NCI-H226 (cell line): ENCODE measurements at regions not wholly inside any gene's neighbourhood (a gene's known extent, or its start where the extent isn't known, plus 50 kb on each side); places are given as distances from the start of the nearest gene placed in this dataset.
"Not testable (repeated sequence)": the region's sequence is repeated elsewhere in the genome, so short reads cannot be mapped to it uniquely, and the experiment has no call there.

Experiments used
- DNase-seq: peaks from one replicate; pipeline ENCODE4 v3.0.0-alpha.2; 2015

DNA sequence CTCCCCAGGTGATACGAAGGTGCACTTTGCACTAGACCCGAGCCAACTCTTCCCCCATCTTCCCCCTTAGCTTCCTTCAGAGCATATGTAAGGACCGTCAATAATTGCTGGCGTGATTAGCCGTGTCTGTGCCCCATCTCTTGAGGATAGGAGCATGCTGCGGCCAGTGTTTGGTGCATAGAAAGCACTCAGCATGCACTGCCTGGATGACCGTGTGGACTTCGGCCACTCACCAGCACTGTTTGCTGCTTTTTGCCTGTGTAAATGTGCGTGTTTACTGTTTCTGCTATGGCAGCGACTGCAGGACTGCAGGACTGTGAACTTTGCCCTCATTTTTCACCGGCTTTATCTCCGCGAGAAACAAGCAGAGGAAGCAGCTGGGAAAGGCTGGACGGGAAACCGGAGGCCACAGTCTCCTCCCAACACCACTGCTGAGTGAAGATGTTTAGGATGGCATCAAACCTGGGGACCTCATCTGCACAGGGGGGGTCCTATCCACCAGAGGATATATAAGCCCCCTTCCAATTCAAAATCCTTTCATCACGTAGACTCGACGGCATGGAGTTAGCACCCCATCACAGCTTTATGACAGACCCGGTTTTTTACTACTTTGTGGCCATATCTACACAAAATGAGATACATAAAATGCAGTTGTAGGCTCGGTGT is 150.6 kb upstream of the AFDN start:
- no peak for DNase-seq

- DNase-seq: no peak
These were observed 149.9 kb upstream of the AFDN start for GRCh38 chr6:167676666-167677421.

DNA sequence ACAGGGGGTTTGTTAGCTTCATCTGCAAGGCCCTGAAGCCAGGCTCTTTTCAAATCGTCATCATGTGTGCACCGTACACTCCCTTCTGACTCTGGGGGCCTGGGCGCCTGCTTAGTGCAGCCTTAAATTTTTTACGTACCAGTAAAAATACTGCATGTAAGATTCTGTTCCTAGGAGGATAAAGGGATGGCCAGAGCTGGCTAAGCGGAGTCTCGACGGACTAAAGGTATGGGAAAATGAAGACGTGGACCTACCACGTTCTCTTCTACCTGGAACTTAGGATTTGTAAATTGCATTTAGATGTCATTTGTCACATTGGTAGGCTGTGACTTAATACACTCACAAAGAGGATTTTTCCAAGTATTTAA is 149.3 kb upstream of the AFDN start:
- DNase-seq: no peak

DNA sequence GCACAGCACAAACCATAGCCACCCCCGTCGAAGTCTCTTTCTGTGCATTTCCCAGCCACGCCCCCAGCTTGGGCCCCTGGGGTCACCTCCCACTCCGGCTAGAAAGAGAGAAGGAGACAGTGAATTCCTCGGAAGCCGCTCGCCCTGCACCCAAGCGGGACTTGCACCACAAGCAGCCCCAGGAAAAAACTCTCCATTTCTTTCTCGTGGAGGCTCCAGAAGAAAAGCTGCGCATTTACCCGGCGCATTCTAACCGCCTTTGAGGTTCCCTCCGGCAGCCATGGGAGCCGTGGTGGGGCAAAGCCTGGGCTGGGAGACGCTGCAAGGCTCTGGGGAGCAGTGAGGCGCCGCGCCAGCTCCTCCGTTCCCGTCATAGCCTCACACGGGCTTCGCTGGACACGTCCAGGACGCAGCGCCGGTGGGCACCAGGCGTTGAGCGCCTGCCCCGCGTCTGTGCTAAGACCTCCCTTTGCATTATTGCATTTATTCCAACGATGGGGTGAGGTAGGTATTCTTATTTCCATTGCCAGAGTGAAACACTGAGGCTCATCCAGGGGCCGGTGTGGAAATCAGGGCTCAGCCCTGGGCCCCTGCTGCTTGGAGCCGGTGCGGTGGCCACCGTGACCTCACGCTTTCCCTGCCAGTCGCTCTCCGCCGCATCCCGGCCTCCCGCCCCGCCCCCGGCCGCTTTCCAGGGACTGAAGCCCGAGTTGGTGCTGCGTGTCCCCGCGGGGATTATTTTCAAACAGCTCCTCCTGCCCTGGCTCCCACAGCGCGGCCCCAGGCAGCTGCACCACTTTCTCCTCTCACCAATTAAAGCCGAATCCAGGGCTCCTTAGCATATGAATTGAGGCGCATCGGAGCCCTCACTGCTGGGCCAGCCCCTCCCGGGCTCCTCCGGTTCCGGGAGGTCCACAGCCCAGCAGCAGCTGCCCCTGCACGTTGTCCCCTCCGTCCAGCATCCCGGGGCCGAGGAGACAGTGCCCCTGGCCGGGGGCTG is 148.3 kb upstream of the AFDN start:
- no peak for DNase-seq

- DNase-seq: no peak
These were observed 147.5 kb upstream of the AFDN start for GRCh38 chr6:167679122-167679736.

DNA sequence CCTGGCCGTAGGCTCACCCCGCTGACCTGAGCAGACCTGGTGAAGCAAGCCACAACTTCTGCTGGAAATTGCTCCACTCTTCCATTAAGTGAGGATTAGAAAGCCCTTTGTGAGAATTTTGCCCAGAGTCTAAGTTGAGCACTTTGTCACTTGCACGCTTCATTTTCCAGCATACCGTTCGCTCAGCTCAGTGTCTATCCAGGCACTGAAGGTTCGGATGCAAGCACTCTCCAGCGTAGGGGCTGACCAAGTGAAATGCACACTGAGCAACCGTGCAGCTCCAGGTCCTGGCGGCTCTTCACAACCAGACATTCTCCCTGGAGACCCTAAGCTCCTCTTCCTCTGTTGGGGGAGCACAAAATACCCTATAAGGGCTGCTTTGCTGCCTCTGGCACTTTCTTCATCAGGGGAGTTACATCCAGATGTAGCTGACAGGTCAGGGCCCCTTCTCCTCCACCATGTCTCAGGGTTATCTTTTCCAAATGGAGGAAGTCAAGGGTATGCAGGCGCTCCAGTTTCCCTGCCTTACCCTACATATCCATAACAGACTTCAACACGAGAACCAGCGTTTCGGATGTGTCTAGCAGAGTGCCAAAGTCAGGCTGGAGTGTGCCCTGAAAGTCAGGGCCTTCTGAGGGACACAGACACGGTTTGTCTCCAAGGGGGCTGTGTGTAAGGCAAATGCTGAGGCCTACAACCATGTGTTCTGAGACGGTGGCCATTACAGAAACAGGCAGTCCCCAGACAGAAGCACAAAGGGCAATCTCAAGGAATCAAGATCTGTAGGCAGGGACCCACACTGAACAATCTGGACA is 146.7 kb upstream of the AFDN start:
- no peak for DNase-seq

DNA sequence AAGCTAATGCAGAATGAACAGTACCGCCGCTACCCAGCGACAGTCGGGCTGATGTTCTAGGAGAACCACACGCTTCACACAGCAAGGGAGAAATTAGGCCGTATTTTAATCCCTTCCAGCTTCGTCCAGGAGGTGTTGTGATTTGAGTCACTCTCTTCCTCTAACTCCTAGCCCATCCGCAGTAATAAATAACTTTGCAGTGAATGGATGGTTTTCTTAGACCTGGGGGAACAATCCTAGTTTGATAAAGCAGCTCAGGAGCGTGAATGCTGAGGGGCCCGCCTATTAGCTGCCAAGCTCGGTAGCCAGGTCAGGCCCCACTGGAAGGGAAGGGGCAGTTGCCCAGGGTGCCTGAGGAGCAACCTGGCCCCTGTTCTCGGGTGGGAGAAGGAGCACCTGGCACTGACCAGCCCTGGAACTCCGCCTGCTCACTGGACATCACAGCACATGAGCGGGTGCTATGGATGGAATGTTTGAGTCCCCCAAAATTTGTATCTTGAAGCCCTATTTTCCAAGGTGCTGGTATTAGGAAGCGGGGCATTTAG is 146.0 kb upstream of the AFDN start:
- no peak for DNase-seq

DNA sequence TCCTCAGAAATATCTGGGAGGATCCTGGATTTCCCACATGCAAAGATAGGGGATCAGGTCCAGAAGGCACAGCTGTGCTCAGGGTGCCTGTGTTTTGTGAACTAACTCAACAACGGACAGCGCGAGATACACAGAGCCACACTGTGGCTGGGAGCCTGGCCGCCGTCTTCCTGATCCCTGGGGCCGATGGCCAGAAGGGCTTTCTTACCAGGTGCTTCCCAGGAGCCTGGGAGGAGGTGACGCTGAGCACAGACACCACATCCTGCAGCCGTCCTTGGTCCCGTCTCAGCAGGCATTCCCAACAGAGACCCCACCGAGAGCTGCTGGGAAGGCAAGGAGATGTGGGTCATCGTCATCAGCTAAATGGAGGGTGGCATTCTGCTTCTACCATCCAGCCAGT is 144.6 kb upstream of the AFDN start:
- no peak for DNase-seq

DNA sequence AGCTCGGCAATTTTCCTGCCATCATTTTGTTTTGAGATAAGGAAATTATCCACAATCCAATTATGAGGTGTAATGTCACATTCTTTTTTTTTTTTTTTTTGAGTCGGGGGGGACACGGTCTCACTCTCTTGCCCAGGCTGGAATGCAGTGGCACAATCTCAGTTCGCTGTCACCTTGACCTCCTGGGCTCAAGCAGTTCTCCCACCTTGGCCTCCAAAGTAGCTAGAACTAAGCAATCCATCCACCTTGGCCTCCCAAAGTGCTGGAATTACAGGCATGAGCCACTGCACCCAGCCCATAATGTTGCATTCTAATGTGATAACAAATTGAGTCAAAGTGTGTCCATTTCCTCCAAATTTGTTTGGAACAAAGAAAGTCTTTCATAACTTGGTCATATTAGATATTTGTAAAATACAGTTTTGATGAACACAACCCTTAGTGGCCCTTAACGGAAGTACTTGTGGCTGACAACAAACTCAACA is 144.1 kb upstream of the AFDN start:
- DNase-seq: no peak

DNA sequence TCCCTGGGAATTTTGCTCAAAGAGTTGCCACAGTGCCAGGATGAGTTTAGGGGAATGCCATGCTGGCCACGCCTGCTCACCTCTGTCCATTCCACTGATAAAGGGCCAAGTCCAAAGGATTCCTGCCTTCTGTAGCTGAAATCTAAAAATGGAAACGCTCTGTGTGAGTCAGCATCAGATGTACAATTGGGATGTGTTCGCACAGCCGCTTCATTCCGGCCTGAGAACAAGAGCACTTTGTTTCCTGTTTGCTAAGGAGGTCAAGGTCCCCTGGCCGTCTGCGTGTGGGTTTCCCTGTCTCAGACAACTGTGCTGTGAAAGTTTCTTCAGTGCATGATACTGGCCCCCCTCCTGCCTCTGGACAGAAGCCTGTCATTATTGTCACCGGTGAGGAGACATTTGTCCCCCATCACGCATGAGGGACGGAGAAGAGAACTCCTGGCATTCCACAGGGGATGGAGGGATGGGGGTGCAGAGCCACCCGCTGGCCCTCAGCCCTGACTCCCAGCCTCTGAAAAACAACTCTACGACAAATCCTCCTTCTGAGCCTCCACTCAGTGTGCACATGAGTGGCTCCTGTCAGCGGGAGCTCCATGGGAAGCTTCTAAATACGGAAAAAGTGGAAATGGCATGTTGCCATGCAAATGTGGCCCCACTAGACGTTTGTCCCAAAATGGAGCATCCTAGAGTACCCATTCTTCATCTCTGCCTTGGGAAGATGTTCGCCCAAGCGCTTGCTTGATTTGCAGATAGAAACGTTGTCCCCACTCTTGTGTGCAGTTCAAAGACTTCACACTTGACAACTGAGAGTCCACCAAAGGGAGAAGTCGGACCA is 143.5 kb upstream of the AFDN start:
- peak; percentile 95 for DNase-seq

- no peak for DNase-seq
These were observed 142.2 kb upstream of the AFDN start for GRCh38 chr6:167684276-167685104.

GRCh38 chr6:167685654-167686053 is 141.1 kb upstream of the AFDN start:
- no peak for DNase-seq

DNA sequence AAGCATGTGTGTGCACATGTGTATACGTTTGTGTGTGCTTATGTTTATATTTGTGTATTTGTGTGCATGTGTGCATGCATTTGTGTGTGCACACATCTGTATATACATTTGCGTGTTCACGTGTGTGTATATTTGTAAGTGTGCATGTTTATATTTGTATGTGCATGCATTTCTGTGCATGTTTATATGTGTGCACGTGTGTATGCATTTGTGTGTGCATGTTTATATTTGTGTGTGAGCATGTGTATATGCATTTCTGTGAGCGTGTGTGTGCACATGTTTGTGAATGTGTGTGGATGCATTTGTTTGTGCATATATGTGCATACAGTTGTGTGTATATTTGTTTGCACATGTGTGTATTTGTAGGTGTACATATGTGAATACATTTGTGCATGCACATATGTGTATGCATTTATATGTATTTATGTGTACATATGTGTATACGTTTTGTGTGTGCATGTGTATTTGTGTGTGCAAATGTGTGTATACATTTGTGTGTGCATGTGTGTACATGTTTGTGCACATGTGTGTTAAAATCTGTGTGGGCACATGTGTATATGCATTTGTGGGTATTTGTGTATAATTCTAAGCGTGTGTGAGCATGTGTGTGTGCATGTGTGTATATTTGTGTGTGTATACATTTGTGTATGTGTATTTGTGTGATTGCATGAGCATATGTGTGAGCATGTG is 140.4 kb upstream of the AFDN start:
- no peak for DNase-seq

DNA sequence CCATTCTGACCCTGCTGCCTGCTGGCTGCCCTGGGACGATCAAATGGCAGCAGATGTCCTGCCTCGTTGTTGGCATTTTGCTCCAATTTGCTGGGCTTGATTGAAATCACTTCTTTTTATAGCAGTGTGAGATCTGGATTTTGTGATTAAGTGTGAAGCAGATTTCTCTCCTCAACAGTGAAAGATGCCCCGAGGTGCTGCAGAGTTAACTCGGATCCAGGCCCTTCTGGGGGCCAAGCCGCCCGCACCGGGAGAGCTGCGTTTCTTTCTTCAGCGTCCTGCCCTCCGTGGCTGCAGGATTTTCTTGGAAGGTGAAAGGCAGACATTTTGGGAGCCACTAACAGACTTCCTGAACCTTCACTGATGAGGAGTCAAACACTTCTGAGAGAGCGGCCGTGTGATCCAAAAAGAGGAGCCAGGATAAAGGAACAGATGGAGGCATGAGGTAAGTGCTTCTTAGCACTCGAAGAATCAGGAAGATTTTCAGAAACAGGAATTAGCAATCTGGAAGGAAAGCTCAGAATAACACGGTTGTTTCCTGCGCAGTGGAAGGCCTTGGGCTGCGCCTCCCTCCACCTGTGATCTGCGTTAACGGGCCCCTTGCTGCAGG is 139.5 kb upstream of the AFDN start:
- no peak for DNase-seq

DNA sequence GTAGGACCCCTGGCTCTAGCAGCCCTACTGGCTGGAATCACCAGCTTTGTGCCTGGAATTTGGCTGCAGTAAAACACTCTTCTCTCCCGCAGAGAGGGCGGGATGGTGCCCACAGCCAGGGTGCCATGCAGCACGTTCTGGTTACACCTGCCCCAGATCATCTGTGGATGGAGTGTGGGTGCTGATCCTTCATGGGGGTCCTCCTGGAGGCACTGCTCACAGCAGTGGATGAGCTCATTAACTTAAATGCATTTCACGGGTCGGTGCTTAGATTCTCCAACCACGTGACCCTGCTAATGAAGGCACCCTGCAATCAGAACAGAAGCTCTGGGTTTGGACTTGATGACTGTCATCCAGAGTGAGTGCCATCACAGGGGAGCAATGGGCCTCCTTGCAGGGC is 138.6 kb upstream of the AFDN start:
- DNase-seq: no peak

GRCh38 chr6:167689278-167689677 is 137.4 kb upstream of the AFDN start:
- no peak for DNase-seq

- no peak for DNase-seq
These were observed 137.0 kb upstream of the AFDN start for GRCh38 chr6:167689751-167690150.

GRCh38 chr6:167690167-167690922 is 136.4 kb upstream of the AFDN start:
- DNase-seq: not testable (repeated sequence)
